ENCODE measurements at regions not wholly inside any gene's neighbourhood (a gene's known extent, or its start where the extent isn't known, plus 50 kb on each side); places are given as distances from the start of the nearest gene placed in this dataset.

- Histone ChIP-seq H3K9me3 (ENCODE audit: control insufficient read depth in 2 of 2, low read length in 2 of 2) (no peaks in the 10 kb centered on the region), H3K27me3 (ENCODE audit: control insufficient read depth, insufficient read depth, low read length) (peaks cover 35% of the 10 kb centered on the region), H3K27ac (ENCODE audit: insufficient read depth, low read length, poor library complexity, severe bottlenecking) (no peak overlapping the region), H3K4me3 (ENCODE audit: low read depth, low read length) (no peak overlapping the region), H3K4me1 (ENCODE audit: control insufficient read depth, insufficient read depth, low read length, poor library complexity, severe bottlenecking) (no peaks in the 10 kb centered on the region), H3K36me3 (ENCODE audit: control insufficient read depth, insufficient read depth, low read length) (no peaks in the 10 kb centered on the region)
- DNase-seq: no peak
- no peak for ATAC-seq (ENCODE audit: low read depth in 2 of 2)
- Mint-ChIP-seq H3K9me3 (peaks cover 0 to 5% (median 0%) of the 10 kb centered on the region in 7 donors), H3K4me1 (no peaks in the 10 kb centered on the region), H3K27me3 (peaks cover 58% of the 10 kb centered on the region), H3K27ac (no peak overlapping the region), H3K36me3 (no peaks in the 10 kb centered on the region), H3K4me3 (no peak overlapping the region)
Observed at GRCh38 chr5:73373814-73374510, 74.6 kb downstream of the FOXD1 start.

GRCh38 chr5:73370640-73371583 is 77.7 kb downstream of the FOXD1 start:
- Mint-ChIP-seq H3K4me3 (no peak overlapping the region), H3K9me3 (peaks cover 0 to 5% (median 0%) of the 10 kb centered on the region in 7 donors), H3K36me3 (no peaks in the 10 kb centered on the region), H3K27ac (no peak overlapping the region), H3K27me3 (peaks cover 45% of the 10 kb centered on the region), H3K4me1 (no peaks in the 10 kb centered on the region)
- Histone ChIP-seq H3K4me1 (ENCODE audit: control insufficient read depth, insufficient read depth, low read length, poor library complexity, severe bottlenecking) (no peaks in the 10 kb centered on the region), H3K36me3 (ENCODE audit: control insufficient read depth, insufficient read depth, low read length) (no peaks in the 10 kb centered on the region), H3K27me3 (ENCODE audit: control insufficient read depth, insufficient read depth, low read length) (peaks cover 16% of the 10 kb centered on the region), H3K9me3 (ENCODE audit: control insufficient read depth in 2 of 2, low read length in 2 of 2) (no peaks in the 10 kb centered on the region), H3K27ac (ENCODE audit: insufficient read depth, low read length, poor library complexity, severe bottlenecking) (no peak overlapping the region), H3K4me3 (ENCODE audit: low read depth, low read length) (no peak overlapping the region)
- DNase-seq (no peak), ATAC-seq (ENCODE audit: low read depth in 2 of 2) (no peak)

- no peak for ATAC-seq (ENCODE audit: low read depth in 2 of 2)
- Mint-ChIP-seq H3K9me3 (peaks cover 0 to 5% (median 0%) of the 10 kb centered on the region in 7 donors), H3K4me3 (no peak overlapping the region), H3K27ac (no peak overlapping the region), H3K4me1 (no peaks in the 10 kb centered on the region), H3K27me3 (peaks cover 38% of the 10 kb centered on the region), H3K36me3 (no peaks in the 10 kb centered on the region)
- H3K4me3 ChIP-seq (ENCODE audit: low read depth, low read length): no peak overlapping the region
- no peak overlapping the region for H3K27ac ChIP-seq (ENCODE audit: insufficient read depth, low read length, poor library complexity, severe bottlenecking)
- H3K36me3 ChIP-seq (ENCODE audit: control insufficient read depth, insufficient read depth, low read length): no peaks in the 10 kb centered on the region
- no peaks in the 10 kb centered on the region for H3K9me3 ChIP-seq (ENCODE audit: control insufficient read depth in 2 of 2, low read length in 2 of 2)
- peaks cover 15% of the 10 kb centered on the region for H3K27me3 ChIP-seq (ENCODE audit: control insufficient read depth, insufficient read depth, low read length)
- no peak for DNase-seq
- no peaks in the 10 kb centered on the region for H3K4me1 ChIP-seq (ENCODE audit: control insufficient read depth, insufficient read depth, low read length, poor library complexity, severe bottlenecking)
Observed at GRCh38 chr5:73370095-73370494, 78.5 kb downstream of the FOXD1 start.

- Mint-ChIP-seq H3K27me3 (peaks cover 39% of the 10 kb centered on the region), H3K36me3 (no peaks in the 10 kb centered on the region), H3K9me3 (peaks cover 0 to 5% (median 0%) of the 10 kb centered on the region in 7 donors), H3K4me1 (no peaks in the 10 kb centered on the region), H3K27ac (no peak overlapping the region), H3K4me3 (no peak overlapping the region)
- ATAC-seq (ENCODE audit: low read depth in 2 of 2): no peak
- H3K27ac ChIP-seq (ENCODE audit: insufficient read depth, low read length, poor library complexity, severe bottlenecking): no peak overlapping the region
- no peaks in the 10 kb centered on the region for H3K9me3 ChIP-seq (ENCODE audit: control insufficient read depth in 2 of 2, low read length in 2 of 2)
- no peaks in the 10 kb centered on the region for H3K36me3 ChIP-seq (ENCODE audit: control insufficient read depth, insufficient read depth, low read length)
- H3K4me1 ChIP-seq (ENCODE audit: control insufficient read depth, insufficient read depth, low read length, poor library complexity, severe bottlenecking): no peaks in the 10 kb centered on the region
- H3K27me3 ChIP-seq (ENCODE audit: control insufficient read depth, insufficient read depth, low read length): peaks cover 15% of the 10 kb centered on the region
- DNase-seq: no peak
- H3K4me3 ChIP-seq (ENCODE audit: low read depth, low read length): no peak overlapping the region
Observed at GRCh38 chr5:73369278-73369677, 79.3 kb downstream of the FOXD1 start.

- DNase-seq: no peak
- H3K27ac Mint-ChIP-seq: no peak overlapping the region
- Histone ChIP-seq H3K4me1 (ENCODE audit: control insufficient read depth, insufficient read depth, low read length, poor library complexity, severe bottlenecking) (no peaks in the 10 kb centered on the region), H3K9me3 (ENCODE audit: control insufficient read depth in 2 of 2, low read length in 2 of 2) (no peaks in the 10 kb centered on the region), H3K27ac (ENCODE audit: insufficient read depth, low read length, poor library complexity, severe bottlenecking) (no peak overlapping the region), H3K4me3 (ENCODE audit: low read depth, low read length) (no peak overlapping the region), H3K36me3 (ENCODE audit: control insufficient read depth, insufficient read depth, low read length) (no peaks in the 10 kb centered on the region), H3K27me3 (ENCODE audit: control insufficient read depth, insufficient read depth, low read length) (peaks cover 15% of the 10 kb centered on the region)
- H3K9me3 Mint-ChIP-seq: peaks cover 0 to 5% (median 0%) of the 10 kb centered on the region in 7 donors
- H3K4me3 Mint-ChIP-seq: no peak overlapping the region
- ATAC-seq (ENCODE audit: low read depth in 2 of 2): no peak
- peaks cover 33% of the 10 kb centered on the region for H3K27me3 Mint-ChIP-seq
- H3K36me3 Mint-ChIP-seq: no peaks in the 10 kb centered on the region
- no peaks in the 10 kb centered on the region for H3K4me1 Mint-ChIP-seq
Observed at GRCh38 chr5:73367650-73368049, 80.9 kb downstream of the FOXD1 start.

GRCh38 chr5:73365990-73366667 is 82.4 kb downstream of the FOXD1 start:
- no peak for ATAC-seq (ENCODE audit: low read depth in 2 of 2)
- no peaks in the 10 kb centered on the region for H3K4me1 ChIP-seq (ENCODE audit: control insufficient read depth, insufficient read depth, low read length, poor library complexity, severe bottlenecking)
- Mint-ChIP-seq H3K9me3 (peaks cover 0 to 8% (median 0%) of the 10 kb centered on the region in 7 donors), H3K27ac (no peak overlapping the region), H3K27me3 (peaks cover 35% of the 10 kb centered on the region), H3K4me3 (no peak overlapping the region), H3K36me3 (no peaks in the 10 kb centered on the region), H3K4me1 (no peaks in the 10 kb centered on the region)
- H3K4me3 ChIP-seq (ENCODE audit: low read depth, low read length): no peak overlapping the region
- DNase-seq: no peak
- no peaks in the 10 kb centered on the region for H3K9me3 ChIP-seq (ENCODE audit: control insufficient read depth in 2 of 2, low read length in 2 of 2)
- H3K27me3 ChIP-seq (ENCODE audit: control insufficient read depth, insufficient read depth, low read length): peaks cover 16% of the 10 kb centered on the region
- no peak overlapping the region for H3K27ac ChIP-seq (ENCODE audit: insufficient read depth, low read length, poor library complexity, severe bottlenecking)
- no peaks in the 10 kb centered on the region for H3K36me3 ChIP-seq (ENCODE audit: control insufficient read depth, insufficient read depth, low read length)

- Histone ChIP-seq H3K27ac (ENCODE audit: insufficient read depth, low read length, poor library complexity, severe bottlenecking) (no peak overlapping the region), H3K36me3 (ENCODE audit: control insufficient read depth, insufficient read depth, low read length) (no peaks in the 10 kb centered on the region), H3K27me3 (ENCODE audit: control insufficient read depth, insufficient read depth, low read length) (peaks cover 15% of the 10 kb centered on the region), H3K4me3 (ENCODE audit: low read depth, low read length) (no peak overlapping the region), H3K4me1 (ENCODE audit: control insufficient read depth, insufficient read depth, low read length, poor library complexity, severe bottlenecking) (no peaks in the 10 kb centered on the region), H3K9me3 (ENCODE audit: control insufficient read depth in 2 of 2, low read length in 2 of 2) (no peaks in the 10 kb centered on the region)
- no peak overlapping the region for H3K27ac Mint-ChIP-seq
- no peak overlapping the region for H3K4me3 Mint-ChIP-seq
- H3K4me1 Mint-ChIP-seq: no peaks in the 10 kb centered on the region
- DNase-seq: no peak
- no peaks in the 10 kb centered on the region for H3K36me3 Mint-ChIP-seq
- ATAC-seq (ENCODE audit: low read depth in 2 of 2): no peak
- peaks cover 0 to 8% (median 0%) of the 10 kb centered on the region in 7 donors for H3K9me3 Mint-ChIP-seq
- H3K27me3 Mint-ChIP-seq: peaks cover 30% of the 10 kb centered on the region
Observed at GRCh38 chr5:73365301-73365853, 83.2 kb downstream of the FOXD1 start.
